Astrocyte (in vitro differentiated cells and primary cell): ENCODE measurements at regions not wholly inside any gene's neighbourhood (a gene's known extent, or its start where the extent isn't known, plus 50 kb on each side); places are given as distances from the start of the nearest gene placed in this dataset.

Source experiments
- DNase-seq: peaks from one replicate; pipeline ENCODE4 v3.0.0-alpha.2; 2010; ENCODE audit warnings: low read depth
- FAIRE-seq: peaks from 2 replicates; lab custom pipeline; 2011; peaks lifted over from hg19 to GRCh38; lab: Jason Lieb, UNC
- H2AFZ ChIP-seq: 2 replicates; pipeline ENCODE4 v1.6.0; 2012; ENCODE audit warnings: low read depth, low read length, inconsistent platforms
- H3K27ac ChIP-seq: 2 replicates; pipeline ENCODE4 v1.5.1; 2011; ENCODE audit warnings: low read depth, low read length, inconsistent platforms
- H3K27me3 ChIP-seq: 2 replicates; pipeline ENCODE4 v1.6.0; 2011; ENCODE audit warnings: low read length, inconsistent platforms; ENCODE audit not compliant: insufficient read depth
- H3K36me3 ChIP-seq: 2 replicates; pipeline ENCODE4 v1.5.1; 2011; ENCODE audit warnings: low read length, inconsistent platforms; ENCODE audit not compliant: insufficient read depth
- H3K4me1 ChIP-seq: 2 replicates; pipeline ENCODE4 v1.5.1; 2011; ENCODE audit warnings: low read length, inconsistent platforms; ENCODE audit not compliant: insufficient read depth
- H3K4me2 ChIP-seq: 2 replicates; pipeline ENCODE4 v1.6.0; 2012; ENCODE audit warnings: low read length, inconsistent platforms
- H3K4me3 ChIP-seq: 2 replicates; pipeline ENCODE4 v1.5.1; 2011; ENCODE audit warnings: low read depth, mild to moderate bottlenecking, low read length, inconsistent platforms; ENCODE audit not compliant: insufficient read depth
- H3K79me2 ChIP-seq: 2 replicates; pipeline ENCODE4 v1.6.0; 2012; ENCODE audit warnings: mild to moderate bottlenecking, low read length, inconsistent platforms; ENCODE audit not compliant: insufficient read depth
- H3K9ac ChIP-seq: 2 replicates; pipeline ENCODE4 v1.6.0; 2012; ENCODE audit warnings: mild to moderate bottlenecking, low read length, inconsistent platforms
- H3K9me3 ChIP-seq: 2 replicates; pipeline ENCODE4 v1.5.1; 2012; ENCODE audit warnings: low read depth, mild to moderate bottlenecking, low read length, inconsistent platforms; ENCODE audit not compliant: insufficient read depth
- H4K20me1 ChIP-seq: 2 replicates; pipeline ENCODE4 v1.6.0; 2012; ENCODE audit warnings: low read length, inconsistent platforms; ENCODE audit not compliant: insufficient read depth
- H3K27ac Mint-ChIP-seq: one replicate; pipeline ENCODE4 v1.8.0; 2021; ENCODE audit warnings: mild to moderate bottlenecking, mixed read lengths; ENCODE audit not compliant: unreplicated experiment
- H3K27me3 Mint-ChIP-seq: one replicate; pipeline ENCODE4 v1.8.0; 2021; ENCODE audit warnings: low read depth, mixed read lengths; ENCODE audit not compliant: unreplicated experiment
- H3K36me3 Mint-ChIP-seq: one replicate; pipeline ENCODE4 v1.8.0; 2021; ENCODE audit warnings: low read depth, mixed read lengths; ENCODE audit not compliant: unreplicated experiment
- H3K4me1 Mint-ChIP-seq: one replicate; pipeline ENCODE4 v1.8.0; 2021; ENCODE audit warnings: low read depth, mixed read lengths; ENCODE audit not compliant: unreplicated experiment
- H3K4me3 Mint-ChIP-seq: one replicate; pipeline ENCODE4 v1.8.0; 2021; ENCODE audit warnings: mild to moderate bottlenecking, moderate library complexity, mixed read lengths; ENCODE audit not compliant: unreplicated experiment
- H3K9me3 Mint-ChIP-seq: one replicate; pipeline ENCODE4 v1.8.0; 2021; ENCODE audit warnings: mild to moderate bottlenecking, mixed read lengths; ENCODE audit not compliant: unreplicated experiment
- CTCF ChIP-seq: IDR thresholded peaks from 2 replicates; pipeline ENCODE4 v1.5.1; 2011; ENCODE audit warnings: low read depth, mild to moderate bottlenecking, inconsistent platforms, low read length, moderate library complexity; ENCODE audit not compliant: insufficient read depth
- EZH2 ChIP-seq: IDR thresholded peaks from 2 replicates; pipeline ENCODE4 v1.6.1; 2012; ENCODE audit warnings: mild to moderate bottlenecking, low read length, inconsistent platforms; ENCODE audit not compliant: insufficient read depth

DNA sequence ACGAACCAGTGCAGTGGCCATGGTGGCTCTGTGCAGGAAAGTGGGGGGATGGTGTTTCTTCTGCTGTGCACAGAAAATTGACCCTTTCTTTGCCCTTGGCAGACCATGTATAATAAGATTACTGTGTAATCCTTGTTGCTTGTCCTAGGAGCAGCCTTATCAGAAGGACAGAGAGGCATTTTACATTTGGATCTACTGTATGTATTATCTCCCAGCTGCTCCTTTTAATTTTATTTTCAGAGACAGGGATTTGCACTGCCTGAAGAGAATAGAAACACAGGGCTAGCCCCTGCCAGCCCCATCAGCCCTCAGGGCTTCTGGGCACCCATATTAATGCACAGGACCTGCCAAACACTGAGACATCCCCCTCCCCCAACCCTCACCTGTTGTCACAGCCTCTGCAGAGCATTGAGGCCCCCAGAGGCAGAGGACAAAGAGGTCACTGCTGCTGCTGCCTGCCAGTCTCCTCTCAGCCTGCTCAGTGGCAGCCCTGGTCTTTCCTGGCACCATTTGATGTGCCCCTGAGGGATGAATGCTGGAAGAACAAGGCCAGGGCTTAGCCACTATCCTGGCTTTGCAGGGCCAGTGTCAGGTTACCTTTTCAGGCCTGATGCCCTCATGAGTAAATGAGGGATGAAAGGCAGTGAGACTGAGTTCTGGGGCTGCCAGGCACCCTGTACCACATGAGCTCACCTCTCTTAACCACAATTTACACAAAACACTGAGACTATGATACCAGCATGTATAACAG, 533.4 kb downstream of the NTRK3 start:
- Histone ChIP-seq H3K9me3 (no peaks in the 10 kb centered on the region), H3K4me1 (peaks cover 3% of the 10 kb centered on the region), H3K4me3 (no peak overlapping the region), H3K9ac (no peak overlapping the region), H3K36me3 (no peaks in the 10 kb centered on the region), H2AFZ (no peak overlapping the region), H3K4me2 (no peak overlapping the region), H3K79me2 (no peaks in the 10 kb centered on the region), H3K27ac (no peak overlapping the region), H4K20me1 (no peaks in the 10 kb centered on the region), H3K27me3 (no peaks in the 10 kb centered on the region)
- Mint-ChIP-seq H3K9me3 (no peaks in the 10 kb centered on the region), H3K4me1 (peaks cover 10% of the 10 kb centered on the region), H3K4me3 (no peak overlapping the region), H3K27me3 (peaks cover 12% of the 10 kb centered on the region), H3K36me3 (no peaks in the 10 kb centered on the region), H3K27ac (no peak overlapping the region)
- DNase-seq (peak; percentile 16), FAIRE-seq (no peak)
- TF ChIP-seq CTCF (no peak), EZH2 (no peak)

DNA sequence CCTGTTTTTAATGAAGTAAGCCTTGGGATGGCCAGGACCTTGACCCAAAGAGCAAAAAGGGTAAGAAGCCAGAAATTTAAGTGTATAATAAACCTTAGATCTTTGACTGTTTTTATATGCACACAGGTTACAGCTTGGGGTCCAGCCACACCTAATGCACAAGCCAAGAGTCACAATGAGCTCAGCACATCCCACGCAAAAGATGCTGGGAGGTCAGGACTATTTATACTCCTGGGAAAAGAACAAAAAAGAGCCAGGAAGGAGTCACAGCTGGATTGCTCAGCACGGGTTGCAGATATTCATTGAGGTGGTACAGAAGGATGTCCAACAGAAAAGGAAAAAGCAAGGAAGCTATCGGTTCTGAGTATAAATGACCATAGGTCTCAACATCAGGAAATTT, 536.3 kb downstream of the NTRK3 start:
- no peaks in the 10 kb centered on the region for H4K20me1 ChIP-seq
- H3K27ac ChIP-seq: no peak overlapping the region
- H3K27me3 ChIP-seq: no peaks in the 10 kb centered on the region
- no peak overlapping the region for H3K4me3 ChIP-seq
- TF ChIP-seq CTCF: no peak
- no peak for TF ChIP-seq EZH2
- H3K4me2 ChIP-seq: no peak overlapping the region
- no peaks in the 10 kb centered on the region for H3K9me3 ChIP-seq
- FAIRE-seq: no peak
- H2AFZ ChIP-seq: no peak overlapping the region
- H3K9me3 Mint-ChIP-seq: no peaks in the 10 kb centered on the region
- H3K36me3 ChIP-seq: no peaks in the 10 kb centered on the region
- no peak overlapping the region for H3K9ac ChIP-seq
- H3K4me1 ChIP-seq: peaks cover 3% of the 10 kb centered on the region
- H3K79me2 ChIP-seq: no peaks in the 10 kb centered on the region
- no peak overlapping the region for H3K4me3 Mint-ChIP-seq
- no peaks in the 10 kb centered on the region for H3K36me3 Mint-ChIP-seq
- H3K27ac Mint-ChIP-seq: no peak overlapping the region
- peaks cover 18% of the 10 kb centered on the region for H3K27me3 Mint-ChIP-seq
- peaks cover 3% of the 10 kb centered on the region for H3K4me1 Mint-ChIP-seq
- peak; percentile 20 for DNase-seq

DNA sequence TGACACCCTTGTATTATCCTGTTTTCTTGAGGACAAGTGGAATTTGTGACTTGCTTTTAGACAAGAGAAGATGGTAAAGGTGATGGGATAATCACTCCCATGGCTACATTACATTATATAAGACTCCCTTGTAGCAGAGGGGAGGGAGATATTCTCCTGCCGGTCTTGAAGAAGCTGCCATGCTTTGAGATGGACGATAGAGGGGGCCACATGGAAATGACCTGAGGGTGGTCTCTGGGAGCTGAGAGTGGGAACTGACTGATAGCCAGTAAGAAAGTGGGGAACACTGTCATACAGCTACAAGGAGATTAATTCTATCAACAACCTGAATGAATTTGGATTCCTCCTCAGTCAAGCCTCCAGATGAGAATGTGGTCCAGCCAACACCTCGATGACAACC, 540.1 kb downstream of the NTRK3 start:
- Histone ChIP-seq H2AFZ (no peak overlapping the region), H3K79me2 (no peaks in the 10 kb centered on the region), H3K9ac (no peak overlapping the region), H3K4me3 (no peak overlapping the region), H3K9me3 (no peaks in the 10 kb centered on the region), H3K27me3 (no peaks in the 10 kb centered on the region), H3K4me1 (peaks cover 3% of the 10 kb centered on the region), H3K27ac (no peak overlapping the region), H4K20me1 (no peaks in the 10 kb centered on the region), H3K4me2 (no peak overlapping the region), H3K36me3 (no peaks in the 10 kb centered on the region)
- Mint-ChIP-seq H3K36me3 (no peaks in the 10 kb centered on the region), H3K27me3 (peaks cover 11% of the 10 kb centered on the region), H3K9me3 (no peaks in the 10 kb centered on the region), H3K4me3 (no peak overlapping the region), H3K4me1 (peaks cover 5% of the 10 kb centered on the region), H3K27ac (no peak overlapping the region)
- no peak for TF ChIP-seq EZH2
- no peak for TF ChIP-seq CTCF
- no peak for FAIRE-seq
- DNase-seq: no peak
